DND-41 (cell line): ENCODE measurements at regions not wholly inside any gene's neighbourhood (a gene's known extent, or its start where the extent isn't known, plus 50 kb on each side); places are given as distances from the start of the nearest gene placed in this dataset.

Experiments used
- ATAC-seq: fragments of 200-7000 bp; cut with Tn5 transposase; 3 replicates; pipeline ENCODE4 v1.9.1; 2021; ENCODE audit warnings: low read depth; ENCODE audit not compliant: insufficient read depth
- DNase-seq: peaks from one replicate; pipeline ENCODE4 v3.0.0-alpha.2; 2020
- H2AFZ ChIP-seq: 2 replicates; pipeline ENCODE4 v1.6.0; 2012; ENCODE audit warnings: low read depth, low read length
- H3K27ac ChIP-seq: 2 replicates; pipeline ENCODE4 v1.5.1; 2012; ENCODE audit warnings: low read length, inconsistent platforms
- H3K27me3 ChIP-seq: fragments of 200-600 bp; sonication (generic); 2 replicates; pipeline ENCODE4 v1.6.0; 2012; ENCODE audit warnings: low read length, mild to moderate bottlenecking, inconsistent platforms; ENCODE audit not compliant: insufficient read depth, poor library complexity
- H3K36me3 ChIP-seq: 2 replicates; pipeline ENCODE4 v1.5.1; 2012; ENCODE audit warnings: low read length, inconsistent platforms; ENCODE audit not compliant: insufficient read depth
- H3K4me1 ChIP-seq: 2 replicates; pipeline ENCODE4 v1.5.1; 2012; ENCODE audit warnings: mild to moderate bottlenecking, low read length; ENCODE audit not compliant: insufficient read depth
- H3K4me2 ChIP-seq: 2 replicates; pipeline ENCODE4 v1.6.0; 2012; ENCODE audit warnings: mild to moderate bottlenecking, moderate library complexity, low read length, inconsistent platforms; ENCODE audit not compliant: insufficient read depth
- H3K4me3 ChIP-seq, 2 experiments: fragments of 200-600 bp in 1 of 2; shearing (Covaris generic) in 1 of 2; 2 replicates each; pipeline ENCODE4 v1.5.1; 2012 to 2016; ENCODE audit warnings: inconsistent platforms in 2 of 2, low read length in 2 of 2, mild to moderate bottlenecking in 2 of 2, low read depth in 1 of 2, moderate library complexity in 1 of 2
- H3K79me2 ChIP-seq: 2 replicates; pipeline ENCODE4 v1.6.0; 2012; ENCODE audit warnings: low read length, inconsistent platforms; ENCODE audit not compliant: insufficient read depth
- H3K9ac ChIP-seq: 2 replicates; pipeline ENCODE4 v1.6.0; 2012; ENCODE audit warnings: low read depth, mild to moderate bottlenecking, inconsistent platforms, low read length, moderate library complexity
- H3K9me3 ChIP-seq: 2 replicates; pipeline ENCODE4 v1.5.1; 2012; ENCODE audit warnings: low read length, moderate library complexity, mild to moderate bottlenecking, inconsistent platforms; ENCODE audit not compliant: insufficient read depth, severe bottlenecking
- H4K20me1 ChIP-seq: 2 replicates; pipeline ENCODE4 v1.6.0; 2012; ENCODE audit warnings: low read length; ENCODE audit not compliant: insufficient read depth
- EZH2 ChIP-seq: IDR thresholded peaks from 3 replicates; pipeline ENCODE4 v1.6.1; 2012; ENCODE audit warnings: borderline replicate concordance, low read depth, mild to moderate bottlenecking, moderate library complexity, low read length, inconsistent platforms; ENCODE audit not compliant: severe bottlenecking
- TF ChIP-seq, protein P1 (sequence below): IDR thresholded peaks from 2 replicates; pipeline ENCODE4 v1.5.1; 2012; ENCODE audit warnings: borderline replicate concordance, low read length, moderate library complexity, mild to moderate bottlenecking; ENCODE audit not compliant: poor library complexity, severe bottlenecking; ENCODE audit errors: extremely low read depth

DNA sequence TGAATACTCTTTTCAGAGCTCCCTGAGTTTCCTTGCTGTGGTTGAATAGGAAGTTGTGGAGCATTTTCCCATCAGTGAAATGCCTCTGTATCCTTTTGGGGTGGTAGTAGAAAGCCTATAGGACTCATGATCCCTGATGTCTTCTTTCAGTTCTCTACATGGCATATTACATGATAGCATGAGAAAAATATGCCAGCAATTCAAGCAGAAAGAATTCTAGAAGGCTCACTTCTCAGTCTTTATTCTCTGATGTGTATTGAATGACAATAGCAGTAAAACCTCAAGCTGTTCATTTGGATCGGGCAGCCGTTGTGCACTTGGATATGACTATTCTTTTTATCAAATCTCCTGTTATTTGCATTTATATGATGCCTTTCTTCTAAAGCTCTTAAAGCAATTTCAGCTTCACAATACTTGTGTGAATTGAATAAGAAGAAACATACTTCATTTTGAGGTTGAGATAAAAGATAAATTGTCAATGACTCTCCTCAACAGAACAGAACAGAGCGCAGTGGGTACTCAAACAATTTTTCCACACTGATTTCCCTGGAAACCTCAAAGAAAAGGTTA is 251.5 kb upstream of the FBXO33 start:
- Histone ChIP-seq H3K4me3 (no peak overlapping the region), H3K27ac (no peak overlapping the region), H3K79me2 (no peaks in the 10 kb centered on the region), H3K36me3 (no peaks in the 10 kb centered on the region), H3K9me3 (no peaks in the 10 kb centered on the region), H2AFZ (no peak overlapping the region), H3K4me1 (no peaks in the 10 kb centered on the region), H3K9ac (no peak overlapping the region), H4K20me1 (no peaks in the 10 kb centered on the region), H3K27me3 (no peaks in the 10 kb centered on the region), H3K4me2 (no peak overlapping the region)
- no peak for TF ChIP-seq EZH2
- TF ChIP-seq, protein P1, sequence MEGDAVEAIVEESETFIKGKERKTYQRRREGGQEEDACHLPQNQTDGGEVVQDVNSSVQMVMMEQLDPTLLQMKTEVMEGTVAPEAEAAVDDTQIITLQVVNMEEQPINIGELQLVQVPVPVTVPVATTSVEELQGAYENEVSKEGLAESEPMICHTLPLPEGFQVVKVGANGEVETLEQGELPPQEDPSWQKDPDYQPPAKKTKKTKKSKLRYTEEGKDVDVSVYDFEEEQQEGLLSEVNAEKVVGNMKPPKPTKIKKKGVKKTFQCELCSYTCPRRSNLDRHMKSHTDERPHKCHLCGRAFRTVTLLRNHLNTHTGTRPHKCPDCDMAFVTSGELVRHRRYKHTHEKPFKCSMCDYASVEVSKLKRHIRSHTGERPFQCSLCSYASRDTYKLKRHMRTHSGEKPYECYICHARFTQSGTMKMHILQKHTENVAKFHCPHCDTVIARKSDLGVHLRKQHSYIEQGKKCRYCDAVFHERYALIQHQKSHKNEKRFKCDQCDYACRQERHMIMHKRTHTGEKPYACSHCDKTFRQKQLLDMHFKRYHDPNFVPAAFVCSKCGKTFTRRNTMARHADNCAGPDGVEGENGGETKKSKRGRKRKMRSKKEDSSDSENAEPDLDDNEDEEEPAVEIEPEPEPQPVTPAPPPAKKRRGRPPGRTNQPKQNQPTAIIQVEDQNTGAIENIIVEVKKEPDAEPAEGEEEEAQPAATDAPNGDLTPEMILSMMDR = no peak
- ATAC-seq = no peak
- no peak for DNase-seq

DNA sequence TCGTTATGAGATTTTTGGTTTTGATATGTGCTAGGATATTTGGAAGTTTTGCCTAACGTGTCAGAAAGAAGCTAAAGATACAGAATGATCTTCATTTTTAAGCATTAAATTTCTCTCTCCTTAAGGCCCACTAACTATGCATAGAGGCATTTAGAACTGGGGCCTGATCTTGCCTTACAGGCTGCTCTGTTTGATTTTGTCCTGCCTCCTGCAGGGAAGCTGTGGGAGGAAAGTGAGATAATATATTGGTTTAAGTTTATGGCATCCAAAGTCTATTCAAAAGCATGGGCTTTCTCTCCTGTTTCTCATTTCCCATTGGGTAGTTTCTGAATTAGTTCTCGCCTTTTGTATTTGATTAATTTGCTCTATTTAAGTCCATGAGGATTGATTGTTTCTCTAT is 250.3 kb upstream of the FBXO33 start:
- no peaks in the 10 kb centered on the region for H3K4me1 ChIP-seq
- DNase-seq = no peak
- no peak overlapping the region for H3K27ac ChIP-seq

DNA sequence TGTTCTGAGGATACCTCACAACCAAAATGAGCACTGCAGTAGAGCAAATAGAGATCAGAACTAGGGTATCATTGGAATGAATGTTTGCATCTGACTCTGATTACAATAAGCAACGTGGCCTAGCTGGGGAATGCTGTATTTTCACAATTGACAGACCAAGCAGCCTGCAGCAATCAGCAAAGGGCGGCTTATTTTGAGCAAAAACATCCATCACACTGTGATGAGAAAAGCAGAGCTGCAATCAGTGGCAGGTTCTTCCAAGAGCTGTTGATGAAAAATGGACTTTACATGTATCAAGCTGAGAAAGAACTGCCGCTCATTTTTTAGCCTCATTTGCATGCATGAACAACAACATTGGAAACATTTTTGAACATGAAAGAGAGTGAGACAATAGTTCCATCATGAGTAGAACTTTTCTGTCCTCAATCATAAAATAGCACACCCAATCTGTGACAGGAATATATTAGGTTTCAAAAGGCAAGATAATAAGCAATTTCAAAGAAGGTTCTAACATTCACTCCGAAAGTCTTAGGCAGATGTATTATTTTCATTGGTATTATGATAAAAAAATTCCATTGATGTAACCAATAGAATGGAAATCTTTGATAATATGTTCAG is 249.7 kb upstream of the FBXO33 start:
- no peak overlapping the region for H2AFZ ChIP-seq
- no peak for ATAC-seq
- no peaks in the 10 kb centered on the region for H3K36me3 ChIP-seq
- no peaks in the 10 kb centered on the region for H3K79me2 ChIP-seq
- no peak for DNase-seq
- H3K27ac ChIP-seq = no peak overlapping the region
- no peaks in the 10 kb centered on the region for H4K20me1 ChIP-seq
- no peak overlapping the region for H3K4me2 ChIP-seq
- H3K9me3 ChIP-seq = no peaks in the 10 kb centered on the region
- H3K4me1 ChIP-seq = no peaks in the 10 kb centered on the region
- TF ChIP-seq, protein P1 = no peak
- no peak for TF ChIP-seq EZH2
- H3K9ac ChIP-seq = no peak overlapping the region
- no peaks in the 10 kb centered on the region for H3K27me3 ChIP-seq
- H3K4me3 ChIP-seq = no peak overlapping the region

More for the DNA sequence above, 250.3 kb upstream of the FBXO33 start:
- Histone ChIP-seq H3K79me2 (no peaks in the 10 kb centered on the region), H3K36me3 (no peaks in the 10 kb centered on the region), H3K9ac (no peak overlapping the region), H3K9me3 (no peaks in the 10 kb centered on the region), H3K4me3 (no peak overlapping the region), H3K27me3 (no peaks in the 10 kb centered on the region), H4K20me1 (no peaks in the 10 kb centered on the region), H2AFZ (no peak overlapping the region), H3K4me2 (no peak overlapping the region)
- no peak for TF ChIP-seq EZH2
- TF ChIP-seq, protein P1 = no peak
- no peak for ATAC-seq
